ENCODE measurements at regions not wholly inside any gene's neighbourhood (a gene's known extent, or its start where the extent isn't known, plus 50 kb on each side); places are given as distances from the start of the nearest gene placed in this dataset.
A peak's percentile ranks its signal among the peaks of the same experiment; 100 is the strongest.

DNA sequence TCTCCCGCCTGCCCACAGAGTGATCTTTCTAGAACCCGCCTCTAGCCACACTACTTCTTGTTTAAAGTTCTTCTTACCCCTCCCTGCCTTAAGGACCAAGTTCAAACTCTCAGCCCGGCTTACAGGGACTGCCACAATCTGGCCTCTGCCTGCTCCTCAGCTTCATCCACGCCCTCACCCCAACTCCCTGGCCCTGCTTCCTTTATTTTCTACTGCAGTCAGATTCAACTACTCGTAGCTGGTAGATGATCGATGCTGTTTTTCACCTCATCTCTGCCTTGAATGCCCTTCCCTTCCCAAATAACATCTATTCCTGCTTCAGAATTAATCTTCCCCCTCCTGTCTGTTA lies 508.5 kb downstream of the RPS24 start:
- intact Hi-C loops (cut with DNase I; ENCODE audit: low total_unique reads), result no loop called here
- WGBS, 2 donors, result 76 to 80% methylated on average over 6 of the region's 6 CpGs
- H3K4me1 ChIP-seq, result no peaks in the 10 kb centered on the region

DNA sequence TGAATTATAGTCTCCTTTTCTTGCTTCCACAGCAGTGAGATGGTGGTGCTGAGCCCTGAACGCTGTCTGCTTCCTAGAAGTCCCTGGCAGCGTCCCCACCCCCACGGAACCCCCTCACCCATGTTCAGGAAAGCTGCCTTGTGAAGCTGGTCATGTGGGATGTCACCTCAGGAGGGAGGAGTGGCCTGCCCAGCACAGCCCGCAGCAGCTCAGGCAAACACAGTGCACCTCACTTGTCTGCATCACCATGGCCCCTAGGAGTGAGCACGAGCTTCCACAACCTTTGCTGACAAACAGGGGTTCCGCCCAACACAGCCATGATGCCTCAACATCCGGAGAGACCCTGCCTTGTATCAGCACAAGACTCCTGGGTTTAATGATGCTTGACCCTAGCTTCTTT lies 508.9 kb downstream of the RPS24 start:
- intact Hi-C loops (cut with DNase I; ENCODE audit: low total_unique reads), result no loop called here
- Histone ChIP-seq H3K36me3 (ENCODE audit: low read depth, missing control alignments) (no peaks in the 10 kb centered on the region), H3K9me3 (no peaks in the 10 kb centered on the region), H3K4me1 (no peaks in the 10 kb centered on the region), H3K27ac (no peak overlapping the region), H3K4me3 (no peak overlapping the region), H3K27me3 (no peaks in the 10 kb centered on the region)
- 83 to 100% methylated on average over 3 to 7 of the region's 7 CpGs for WGBS, 2 donors
- DNase-seq, result no peak
- TF ChIP-seq, protein P1, sequence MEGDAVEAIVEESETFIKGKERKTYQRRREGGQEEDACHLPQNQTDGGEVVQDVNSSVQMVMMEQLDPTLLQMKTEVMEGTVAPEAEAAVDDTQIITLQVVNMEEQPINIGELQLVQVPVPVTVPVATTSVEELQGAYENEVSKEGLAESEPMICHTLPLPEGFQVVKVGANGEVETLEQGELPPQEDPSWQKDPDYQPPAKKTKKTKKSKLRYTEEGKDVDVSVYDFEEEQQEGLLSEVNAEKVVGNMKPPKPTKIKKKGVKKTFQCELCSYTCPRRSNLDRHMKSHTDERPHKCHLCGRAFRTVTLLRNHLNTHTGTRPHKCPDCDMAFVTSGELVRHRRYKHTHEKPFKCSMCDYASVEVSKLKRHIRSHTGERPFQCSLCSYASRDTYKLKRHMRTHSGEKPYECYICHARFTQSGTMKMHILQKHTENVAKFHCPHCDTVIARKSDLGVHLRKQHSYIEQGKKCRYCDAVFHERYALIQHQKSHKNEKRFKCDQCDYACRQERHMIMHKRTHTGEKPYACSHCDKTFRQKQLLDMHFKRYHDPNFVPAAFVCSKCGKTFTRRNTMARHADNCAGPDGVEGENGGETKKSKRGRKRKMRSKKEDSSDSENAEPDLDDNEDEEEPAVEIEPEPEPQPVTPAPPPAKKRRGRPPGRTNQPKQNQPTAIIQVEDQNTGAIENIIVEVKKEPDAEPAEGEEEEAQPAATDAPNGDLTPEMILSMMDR (IDR thresholded peaks at IDR 0.05), result no peak
- no peak for TF ChIP-seq POLR2A (IDR thresholded peaks at IDR 0.05)

More for the DNA sequence above, 508.5 kb downstream of the RPS24 start:
- no peak overlapping the region for H3K27ac ChIP-seq
- no peak overlapping the region for H3K4me3 ChIP-seq
- no peak for TF ChIP-seq POLR2A (IDR thresholded peaks at IDR 0.05)
- TF ChIP-seq, protein P1 (IDR thresholded peaks at IDR 0.05), result no peak
- H3K36me3 ChIP-seq (ENCODE audit: low read depth, missing control alignments), result no peaks in the 10 kb centered on the region
- no peaks in the 10 kb centered on the region for H3K9me3 ChIP-seq
- H3K27me3 ChIP-seq, result no peaks in the 10 kb centered on the region
- DNase-seq, result no peak

DNA sequence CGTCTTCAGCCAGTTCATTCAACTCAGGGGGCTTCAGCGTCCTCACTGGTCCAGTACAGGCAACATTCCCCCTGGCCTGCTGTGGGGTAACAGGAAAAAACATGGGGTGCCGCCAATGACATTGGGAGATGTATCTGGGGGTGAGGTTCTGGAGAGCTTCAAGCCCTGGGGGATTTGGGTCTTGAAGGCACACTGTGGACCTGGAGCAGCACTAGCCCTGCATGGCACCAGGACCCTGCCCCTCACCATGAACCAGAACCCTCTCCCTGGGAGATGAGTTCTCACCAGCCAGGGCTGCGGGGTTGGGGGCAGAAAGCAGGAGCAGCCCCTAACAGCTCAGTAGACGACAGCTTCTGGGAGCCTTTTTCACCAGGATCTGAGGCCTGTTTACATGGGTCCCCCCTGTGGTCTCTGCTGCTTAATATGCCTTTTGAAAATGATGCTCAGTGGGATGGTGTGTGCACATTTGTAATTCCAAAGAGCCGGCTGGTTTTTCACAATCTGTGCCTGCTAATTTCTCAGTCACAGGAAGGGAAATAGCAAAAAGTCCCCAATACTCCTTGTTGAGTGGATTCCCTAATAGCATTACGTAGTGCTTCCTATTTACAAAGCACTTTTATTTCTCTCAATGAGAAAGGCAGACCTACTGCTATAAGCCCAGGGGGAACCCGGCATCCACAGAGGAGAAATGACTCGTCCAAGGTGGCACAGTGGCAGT lies 509.5 kb downstream of the RPS24 start:
- WGBS, 2 donors, result 74 to 86% methylated on average over 6 to 9 of the region's 9 CpGs
- no peaks in the 10 kb centered on the region for H3K9me3 ChIP-seq
- no peak overlapping the region for H3K27ac ChIP-seq
- no peaks in the 10 kb centered on the region for H3K36me3 ChIP-seq (ENCODE audit: low read depth, missing control alignments)
- TF ChIP-seq, protein P1 (IDR thresholded peaks at IDR 0.05), result no peak
- TF ChIP-seq POLR2A (IDR thresholded peaks at IDR 0.05), result no peak
- no peaks in the 10 kb centered on the region for H3K4me1 ChIP-seq
- H3K27me3 ChIP-seq, result no peaks in the 10 kb centered on the region
- intact Hi-C loops (cut with DNase I; ENCODE audit: low total_unique reads), result no loop called here
- no peak overlapping the region for H3K4me3 ChIP-seq
- no peak for DNase-seq

DNA sequence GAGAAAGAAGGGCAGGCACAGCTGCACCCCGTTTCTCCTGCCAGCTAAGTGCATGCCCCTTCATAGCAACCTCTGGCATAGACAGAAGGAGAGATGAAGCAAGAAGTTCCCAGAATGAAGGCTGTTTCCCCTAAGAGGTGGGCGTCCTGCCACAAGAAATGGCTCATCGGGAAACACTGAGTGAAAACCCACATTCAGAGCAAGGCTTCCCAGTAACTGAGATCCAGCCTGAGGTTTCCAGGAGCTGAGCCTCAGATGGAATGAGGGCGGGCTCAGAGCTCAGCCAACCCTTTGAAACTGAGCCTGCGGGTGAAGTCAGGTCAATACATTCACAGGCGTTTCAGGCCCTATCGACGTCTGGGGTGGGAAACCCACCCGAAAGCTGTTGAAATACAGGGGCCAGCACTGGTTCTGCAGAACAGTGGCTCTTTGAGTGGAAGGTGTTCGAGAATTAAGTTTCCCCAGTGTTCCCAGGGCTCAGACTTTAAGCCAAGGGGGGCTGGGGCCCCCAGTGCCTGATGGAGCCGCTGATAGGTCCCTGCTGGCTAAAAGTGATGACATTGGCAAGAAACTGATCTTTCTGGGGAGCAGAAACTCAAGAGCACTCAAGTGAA lies 510.2 kb downstream of the RPS24 start:
- TF ChIP-seq, protein P1 (IDR thresholded peaks at IDR 0.05), result no peak
- no peak for TF ChIP-seq POLR2A (IDR thresholded peaks at IDR 0.05)
- Histone ChIP-seq H3K4me1 (no peaks in the 10 kb centered on the region), H3K27ac (no peak overlapping the region), H3K9me3 (no peaks in the 10 kb centered on the region), H3K27me3 (no peaks in the 10 kb centered on the region), H3K36me3 (ENCODE audit: low read depth, missing control alignments) (no peaks in the 10 kb centered on the region), H3K4me3 (no peak overlapping the region)
- peak; percentile 72 for DNase-seq
- 55 to 61% methylated on average over 10 to 11 of the region's 11 CpGs for WGBS, 2 donors
- intact Hi-C loops (cut with DNase I; ENCODE audit: low total_unique reads), result no loop called here

All from testis (tissue), 2 donors.